Endodermal cell (in vitro differentiated cells): ENCODE measurements at regions not wholly inside any gene's neighbourhood (a gene's known extent, or its start where the extent isn't known, plus 50 kb on each side); places are given as distances from the start of the nearest gene placed in this dataset.

Source experiments
- DNase-seq: peaks from one replicate; pipeline ENCODE4 v3.0.0-alpha.2; 2017
- H3K27ac ChIP-seq: 2 replicates; pipeline ENCODE4 v1.5.1; 2013; ENCODE audit warnings: mild to moderate bottlenecking, low read depth, low read length, moderate library complexity
- H3K27me3 ChIP-seq: 2 replicates; pipeline ENCODE4 v1.6.1; 2013; ENCODE audit warnings: mild to moderate bottlenecking, low read length, moderate library complexity; ENCODE audit not compliant: insufficient read depth, control insufficient read depth, poor library complexity, severe bottlenecking
- H3K36me3 ChIP-seq: 2 replicates; pipeline ENCODE4 v1.7.0; 2013; ENCODE audit warnings: mild to moderate bottlenecking, low read length, moderate library complexity; ENCODE audit not compliant: control insufficient read depth, insufficient read depth
- H3K4me1 ChIP-seq: one replicate; pipeline ENCODE4 v1.7.0; 2013; ENCODE audit warnings: low read length; ENCODE audit not compliant: control insufficient read depth, insufficient read depth
- H3K4me3 ChIP-seq: 2 replicates; pipeline ENCODE4 v1.5.1; 2013; ENCODE audit warnings: mild to moderate bottlenecking, low read length, moderate library complexity
- H3K9ac ChIP-seq: 2 replicates; pipeline ENCODE4 v1.6.1; 2013; ENCODE audit warnings: mild to moderate bottlenecking, low read length, moderate library complexity; ENCODE audit not compliant: poor library complexity, severe bottlenecking; ENCODE audit errors: extremely low read depth
- H3K9me3 ChIP-seq: 2 replicates; pipeline ENCODE4 v1.6.1; 2013; ENCODE audit warnings: mild to moderate bottlenecking, low read length, moderate library complexity; ENCODE audit not compliant: control insufficient read depth
- H3K27ac Mint-ChIP-seq: 2 replicates; pipeline ENCODE4 v1.8.0; 2020; ENCODE audit warnings: mixed read lengths
- H3K27me3 Mint-ChIP-seq: 2 replicates; pipeline ENCODE4 v1.8.0; 2021; ENCODE audit warnings: mild to moderate bottlenecking, mixed read lengths; ENCODE audit not compliant: insufficient read depth
- H3K36me3 Mint-ChIP-seq: 2 replicates; pipeline ENCODE4 v1.8.0; 2020; ENCODE audit warnings: low read depth, mixed read lengths
- H3K4me1 Mint-ChIP-seq: 2 replicates; pipeline ENCODE4 v1.8.0; 2020; ENCODE audit warnings: mixed read lengths
- H3K4me3 Mint-ChIP-seq: 2 replicates; pipeline ENCODE4 v1.8.0; 2020; ENCODE audit warnings: mild to moderate bottlenecking, moderate library complexity, mixed read lengths
- H3K9me3 Mint-ChIP-seq: 2 replicates; pipeline ENCODE4 v1.8.0; 2020; ENCODE audit warnings: mild to moderate bottlenecking, mixed read lengths
- CTCF ChIP-seq: fragments of 200-600 bp; sonication (generic); conservative IDR thresholded peaks from 2 replicates; pipeline ENCODE4 v1.5.0; 2021; ENCODE audit warnings: antibody characterized with exemption, mild to moderate bottlenecking
- WGBS, 2 experiments: methylation state at CpG; one replicate each; pipeline versions ENCODE4 v1.1.5 to v1.1.7; 2013; ENCODE audit warnings: missing lambda C conversion rate in 2 of 2, mixed read lengths in 1 of 2; ENCODE audit not compliant: insufficient coverage in 1 of 2, insufficient read length in 1 of 2; 5-methylcytosine and 5-hydroxymethylcytosine counted together

- WGBS, 2 experiments = 92 to 94% methylated on average over 3 to 5 of the region's 5 CpGs
- TF ChIP-seq CTCF = no peak
- H3K9me3 Mint-ChIP-seq = no peaks in the 10 kb centered on the region
- no peaks in the 10 kb centered on the region for H3K36me3 Mint-ChIP-seq
- H3K4me1 Mint-ChIP-seq = peaks cover 4% of the 10 kb centered on the region
- H3K4me3 ChIP-seq = no peak overlapping the region
- no peaks in the 10 kb centered on the region for H3K9me3 ChIP-seq
- no peaks in the 10 kb centered on the region for H3K4me1 ChIP-seq
- no peak overlapping the region for H3K27ac ChIP-seq
- H3K9ac ChIP-seq = no peak overlapping the region
- H3K27me3 ChIP-seq = no peaks in the 10 kb centered on the region
- no peak overlapping the region for H3K4me3 Mint-ChIP-seq
- H3K27ac Mint-ChIP-seq = no peak overlapping the region
- no peaks in the 10 kb centered on the region for H3K36me3 ChIP-seq
- H3K27me3 Mint-ChIP-seq = no peaks in the 10 kb centered on the region
- DNase-seq = no peak
Observed at GRCh38 chr7:47153058-47153457, 428.9 kb downstream of the TNS3 start.

- no peak overlapping the region for H3K27ac Mint-ChIP-seq
- Histone ChIP-seq H3K4me1 (no peaks in the 10 kb centered on the region), H3K9ac (no peak overlapping the region), H3K4me3 (no peak overlapping the region), H3K9me3 (no peaks in the 10 kb centered on the region), H3K36me3 (no peaks in the 10 kb centered on the region), H3K27me3 (no peaks in the 10 kb centered on the region), H3K27ac (no peak overlapping the region)
- no peak overlapping the region for H3K4me3 Mint-ChIP-seq
- no peaks in the 10 kb centered on the region for H3K36me3 Mint-ChIP-seq
- WGBS, 2 experiments = 88% methylated on average over 1 of the region's 2 CpGs; no CpG with 5 or more reads in 1 of the 2 experiments
- peaks cover 4% of the 10 kb centered on the region for H3K4me1 Mint-ChIP-seq
- H3K9me3 Mint-ChIP-seq = no peaks in the 10 kb centered on the region
- DNase-seq = no peak
- no peak for TF ChIP-seq CTCF
- no peaks in the 10 kb centered on the region for H3K27me3 Mint-ChIP-seq
Observed at GRCh38 chr7:47152307-47152706, 429.6 kb downstream of the TNS3 start.

- Mint-ChIP-seq H3K9me3 (no peaks in the 10 kb centered on the region), H3K4me3 (no peak overlapping the region)
Observed at GRCh38 chr7:47150497-47151260, 431.2 kb downstream of the TNS3 start.

More at GRCh38 chr7:47150497-47151260, 431.2 kb downstream of the TNS3 start:
- no peak for TF ChIP-seq CTCF
- Histone ChIP-seq H3K4me1 (no peaks in the 10 kb centered on the region), H3K9me3 (no peaks in the 10 kb centered on the region), H3K4me3 (no peak overlapping the region), H3K9ac (no peak overlapping the region), H3K27me3 (no peaks in the 10 kb centered on the region), H3K27ac (no peak overlapping the region), H3K36me3 (no peaks in the 10 kb centered on the region)
- WGBS, 2 experiments = 88 to 91% methylated on average over 3 to 4 of the region's 4 CpGs
- H3K27ac Mint-ChIP-seq = no peak overlapping the region
- DNase-seq = no peak
- peaks cover 4% of the 10 kb centered on the region for H3K4me1 Mint-ChIP-seq
- no peaks in the 10 kb centered on the region for H3K27me3 Mint-ChIP-seq
- H3K36me3 Mint-ChIP-seq = no peaks in the 10 kb centered on the region
